ENCODE measurements at regions not wholly inside any gene's neighbourhood (a gene's known extent, or its start where the extent isn't known, plus 50 kb on each side); places are given as distances from the start of the nearest gene placed in this dataset.

DNA sequence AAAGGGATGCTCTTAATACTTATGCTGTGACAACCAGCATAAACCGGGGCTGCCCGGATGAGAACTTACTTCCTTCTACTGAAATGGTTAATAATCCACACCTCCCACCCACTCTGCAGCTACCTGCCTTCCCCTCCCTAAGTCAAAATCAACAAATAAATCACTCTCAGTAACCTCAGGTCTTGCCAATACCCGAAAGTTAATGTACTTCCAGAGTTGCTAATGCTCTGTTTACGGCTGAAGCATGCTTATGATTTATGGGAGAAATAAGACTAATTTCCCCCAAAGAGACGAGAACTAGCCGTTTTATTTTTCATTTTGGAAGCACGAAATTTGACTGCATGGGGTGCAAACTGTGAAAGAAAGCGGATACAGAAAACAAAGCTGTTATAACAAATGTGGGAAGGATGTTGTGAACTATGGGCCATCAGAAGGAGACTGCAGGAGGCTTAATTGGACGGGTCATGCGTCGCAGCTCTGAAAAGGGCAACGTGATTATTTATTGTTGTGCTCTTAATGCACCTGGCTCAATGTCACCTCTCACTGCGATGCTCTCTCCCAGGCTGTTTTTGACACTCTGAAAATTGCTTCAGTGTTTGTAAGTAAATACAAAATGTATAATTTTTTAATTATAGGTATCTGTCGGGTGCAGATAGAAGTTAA is 114.0 kb upstream of the SLC7A1 start:
- Histone ChIP-seq H3K79me2 (ENCODE audit: control insufficient read depth, insufficient read depth, low read length) (no peaks in the 10 kb centered on the region), H3K27me3 (ENCODE audit: control insufficient read depth, insufficient read depth, low read length) (peaks cover 7% of the 10 kb centered on the region), H3K4me3 (replicated peaks in 1 of 4; ENCODE audit: control extremely low read depth in 1 of 4, insufficient read depth in 1 of 4, low read depth in 3 of 4, low read length in 4 of 4) (no peak overlapping the region), H4K20me1 (ENCODE audit: control insufficient read depth, extremely low read depth, insufficient read depth, low read length) (no peaks in the 10 kb centered on the region), H3K4me2 (ENCODE audit: extremely low read depth, insufficient read depth, low read length) (no peak overlapping the region), H3K9ac (ENCODE audit: insufficient read depth, low read length) (no peak overlapping the region), H3K27ac (ENCODE audit: insufficient read depth, low read length) (no peak overlapping the region), H3K9me3 (ENCODE audit: control insufficient read depth, insufficient read depth, low read depth, low read length) (no peaks in the 10 kb centered on the region), H3K36me3 (ENCODE audit: control insufficient read depth, insufficient read depth, low read length) (no peaks in the 10 kb centered on the region), H2AFZ (ENCODE audit: low read length) (no peak overlapping the region), H3K4me1 (ENCODE audit: control insufficient read depth, extremely low read depth, insufficient read depth, low read length) (no peaks in the 10 kb centered on the region)
- DNase-seq (ENCODE audit: low read depth in 2 of 2): no peak
- TF ChIP-seq, protein P1, sequence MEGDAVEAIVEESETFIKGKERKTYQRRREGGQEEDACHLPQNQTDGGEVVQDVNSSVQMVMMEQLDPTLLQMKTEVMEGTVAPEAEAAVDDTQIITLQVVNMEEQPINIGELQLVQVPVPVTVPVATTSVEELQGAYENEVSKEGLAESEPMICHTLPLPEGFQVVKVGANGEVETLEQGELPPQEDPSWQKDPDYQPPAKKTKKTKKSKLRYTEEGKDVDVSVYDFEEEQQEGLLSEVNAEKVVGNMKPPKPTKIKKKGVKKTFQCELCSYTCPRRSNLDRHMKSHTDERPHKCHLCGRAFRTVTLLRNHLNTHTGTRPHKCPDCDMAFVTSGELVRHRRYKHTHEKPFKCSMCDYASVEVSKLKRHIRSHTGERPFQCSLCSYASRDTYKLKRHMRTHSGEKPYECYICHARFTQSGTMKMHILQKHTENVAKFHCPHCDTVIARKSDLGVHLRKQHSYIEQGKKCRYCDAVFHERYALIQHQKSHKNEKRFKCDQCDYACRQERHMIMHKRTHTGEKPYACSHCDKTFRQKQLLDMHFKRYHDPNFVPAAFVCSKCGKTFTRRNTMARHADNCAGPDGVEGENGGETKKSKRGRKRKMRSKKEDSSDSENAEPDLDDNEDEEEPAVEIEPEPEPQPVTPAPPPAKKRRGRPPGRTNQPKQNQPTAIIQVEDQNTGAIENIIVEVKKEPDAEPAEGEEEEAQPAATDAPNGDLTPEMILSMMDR (conservative IDR thresholded peaks at IDR 0.05 in 1 of 2, IDR thresholded peaks at IDR 0.05 in 1 of 2; ENCODE audit: low read depth in 1 of 2, low read length in 2 of 2): no peak
- TF ChIP-seq EZH2 (IDR thresholded peaks at IDR 0.05; ENCODE audit: low read length, missing control alignments): no peak

DNA sequence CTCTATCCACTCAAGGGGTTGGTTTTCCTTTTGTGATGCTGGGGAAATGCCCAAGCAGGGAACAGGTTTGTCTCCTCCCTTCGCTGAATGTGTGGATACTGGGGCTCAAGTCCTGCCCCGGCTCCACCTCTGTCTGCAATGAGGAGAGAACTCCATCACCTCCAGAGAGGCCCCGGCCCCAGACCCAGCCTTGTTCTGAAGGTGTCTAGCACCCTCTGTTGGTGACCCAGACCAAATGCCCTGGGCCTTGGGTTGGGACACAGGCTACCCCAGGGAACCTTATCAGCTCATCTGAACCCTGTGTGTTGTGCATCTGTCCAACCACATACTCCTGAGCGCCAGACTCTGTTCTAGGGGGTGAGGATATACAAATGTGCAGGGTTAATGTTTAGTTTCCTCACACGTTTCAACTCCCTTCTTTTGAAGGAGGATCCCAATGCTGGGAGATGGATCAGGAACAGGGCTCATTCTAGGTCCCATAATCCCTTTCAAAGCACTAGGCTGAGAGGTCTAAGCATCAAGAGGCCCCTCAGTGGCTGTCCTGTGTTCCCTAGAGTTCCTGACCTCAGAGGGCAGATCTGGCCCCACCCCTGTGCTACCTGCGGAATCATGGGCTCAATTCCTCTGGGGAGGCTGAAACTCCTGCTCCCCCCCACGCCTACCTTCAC is 112.5 kb upstream of the SLC7A1 start:
- Histone ChIP-seq H3K36me3 (ENCODE audit: control insufficient read depth, insufficient read depth, low read length) (no peaks in the 10 kb centered on the region), H3K4me3 (replicated peaks in 1 of 4; ENCODE audit: control extremely low read depth in 1 of 4, insufficient read depth in 1 of 4, low read depth in 3 of 4, low read length in 4 of 4) (no peak overlapping the region), H3K9ac (ENCODE audit: insufficient read depth, low read length) (no peak overlapping the region), H3K4me1 (ENCODE audit: control insufficient read depth, extremely low read depth, insufficient read depth, low read length) (peaks cover 3% of the 10 kb centered on the region), H3K27me3 (ENCODE audit: control insufficient read depth, insufficient read depth, low read length) (peaks cover 7% of the 10 kb centered on the region), H3K4me2 (ENCODE audit: extremely low read depth, insufficient read depth, low read length) (no peak overlapping the region), H2AFZ (ENCODE audit: low read length) (no peak overlapping the region), H3K79me2 (ENCODE audit: control insufficient read depth, insufficient read depth, low read length) (no peaks in the 10 kb centered on the region), H3K9me3 (ENCODE audit: control insufficient read depth, insufficient read depth, low read depth, low read length) (no peaks in the 10 kb centered on the region), H3K27ac (ENCODE audit: insufficient read depth, low read length) (no peak overlapping the region), H4K20me1 (ENCODE audit: control insufficient read depth, extremely low read depth, insufficient read depth, low read length) (no peaks in the 10 kb centered on the region)
- peak; percentile 34 to 44 for DNase-seq (ENCODE audit: low read depth in 2 of 2)
- no peak for TF ChIP-seq EZH2 (IDR thresholded peaks at IDR 0.05; ENCODE audit: low read length, missing control alignments)
- TF ChIP-seq, protein P1 (conservative IDR thresholded peaks at IDR 0.05 in 1 of 2, IDR thresholded peaks at IDR 0.05 in 1 of 2; ENCODE audit: low read depth in 1 of 2, low read length in 2 of 2): peak; percentile 65 to 72

DNA sequence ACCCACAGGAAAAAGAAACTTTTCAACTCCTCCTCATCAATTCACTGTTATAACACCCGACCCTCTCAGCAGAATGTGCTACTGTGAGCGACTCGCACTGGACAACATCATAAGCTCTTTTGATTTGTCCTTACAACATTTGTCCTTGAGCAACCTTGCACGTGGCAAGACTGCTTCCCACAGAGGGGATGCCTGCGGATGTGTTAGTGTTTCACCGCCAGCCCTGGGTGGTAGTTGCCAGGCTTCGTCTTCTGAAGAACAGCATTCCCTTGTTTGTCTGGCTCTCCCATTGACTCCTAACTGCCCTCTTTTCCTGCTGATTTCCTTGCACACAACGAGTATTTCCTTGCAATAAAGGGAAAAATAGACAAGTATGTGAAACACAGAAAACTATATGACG is 111.4 kb upstream of the SLC7A1 start:
- no peaks in the 10 kb centered on the region for H4K20me1 ChIP-seq (ENCODE audit: control insufficient read depth, extremely low read depth, insufficient read depth, low read length)
- no peak overlapping the region for H3K4me3 ChIP-seq (replicated peaks in 1 of 4; ENCODE audit: control extremely low read depth in 1 of 4, insufficient read depth in 1 of 4, low read depth in 3 of 4, low read length in 4 of 4)
- TF ChIP-seq, protein P1 (conservative IDR thresholded peaks at IDR 0.05 in 1 of 2, IDR thresholded peaks at IDR 0.05 in 1 of 2; ENCODE audit: low read depth in 1 of 2, low read length in 2 of 2): no peak
- TF ChIP-seq EZH2 (IDR thresholded peaks at IDR 0.05; ENCODE audit: low read length, missing control alignments): no peak
- H3K79me2 ChIP-seq (ENCODE audit: control insufficient read depth, insufficient read depth, low read length): no peaks in the 10 kb centered on the region
- peaks cover 5% of the 10 kb centered on the region for H3K27me3 ChIP-seq (ENCODE audit: control insufficient read depth, insufficient read depth, low read length)
- no peaks in the 10 kb centered on the region for H3K9me3 ChIP-seq (ENCODE audit: control insufficient read depth, insufficient read depth, low read depth, low read length)
- H3K4me2 ChIP-seq (ENCODE audit: extremely low read depth, insufficient read depth, low read length): no peak overlapping the region
- no peak overlapping the region for H2AFZ ChIP-seq (ENCODE audit: low read length)
- no peak for DNase-seq (ENCODE audit: low read depth in 2 of 2)
- no peak overlapping the region for H3K27ac ChIP-seq (ENCODE audit: insufficient read depth, low read length)
- peaks cover 5% of the 10 kb centered on the region for H3K4me1 ChIP-seq (ENCODE audit: control insufficient read depth, extremely low read depth, insufficient read depth, low read length)
- no peaks in the 10 kb centered on the region for H3K36me3 ChIP-seq (ENCODE audit: control insufficient read depth, insufficient read depth, low read length)
- H3K9ac ChIP-seq (ENCODE audit: insufficient read depth, low read length): no peak overlapping the region
